IMR-90 (cell line): ENCODE measurements at regions not wholly inside any gene's neighbourhood (a gene's known extent, or its start where the extent isn't known, plus 50 kb on each side); places are given as distances from the start of the nearest gene placed in this dataset.

Experiments used
- ATAC-seq: fragments of 200-7000 bp; cut with Tn5 transposase; 2 replicates; pipeline ENCODE4 v1.9.1; 2020; ENCODE audit warnings: low read depth, mild to moderate bottlenecking, moderate library complexity
- BruUV-seq: library from RNA; stranded (reverse); fragments of 400-500 nt; replicated peaks from 2 replicates; lab custom pipeline; 2021; lab: Mats Ljungman, UMichigan
- CTCF ChIA-PET: fragments of 300-600 bp; formaldehyde crosslinking; extraction: SDS; loops from one replicate; lab custom pipeline; 2021; ENCODE audit warnings: antibody characterized with exemption; lab: Yijun Ruan, JAX
- POLR2A ChIA-PET: fragments of 300-600 bp; sonication (Branson Sonifier 250); formaldehyde crosslinking; loops from one replicate; lab custom pipeline; 2022; ENCODE audit warnings: antibody characterized with exemption; ENCODE audit not compliant: unreplicated experiment; lab: Charles Lee
- DNase-seq: peaks from one replicate; pipeline ENCODE4 v3.0.0; 2013
- H2AFZ ChIP-seq: replicated peaks from 2 replicates; pipeline ENCODE3; 2013; ENCODE audit warnings: low read length, mild to moderate bottlenecking; ENCODE audit not compliant: poor library complexity
- H2AK5ac ChIP-seq: 2 replicates; pipeline ENCODE4 v1.6.1; 2013; ENCODE audit warnings: low read depth, low read length, inconsistent platforms
- H2AK9ac ChIP-seq: replicated peaks from 2 replicates; pipeline ENCODE3; 2013; ENCODE audit warnings: mild to moderate bottlenecking, low read depth, low read length, moderate library complexity; ENCODE audit not compliant: poor library complexity
- H2BK120ac ChIP-seq: 2 replicates; pipeline ENCODE4 v1.6.1; 2013; ENCODE audit warnings: low read depth, low read length, inconsistent platforms
- H2BK15ac ChIP-seq: 3 replicates; pipeline ENCODE4 v1.6.1; 2013; ENCODE audit warnings: low read depth, low read length, inconsistent platforms
- H2BK20ac ChIP-seq: 2 replicates; pipeline ENCODE4 v1.6.1; 2013; ENCODE audit warnings: low read depth, mild to moderate bottlenecking, inconsistent platforms, low read length, moderate library complexity
- H2BK5ac ChIP-seq: 2 replicates; pipeline ENCODE4 v1.6.1; 2013; ENCODE audit warnings: mild to moderate bottlenecking, low read depth, low read length, inconsistent platforms; ENCODE audit not compliant: poor library complexity, severe bottlenecking
- H3K14ac ChIP-seq: replicated peaks from 2 replicates; pipeline ENCODE4 v1.6.1; 2013; ENCODE audit warnings: low read depth, low read length, inconsistent platforms
- H3K18ac ChIP-seq: 2 replicates; pipeline ENCODE4 v1.6.1; 2013; ENCODE audit warnings: low read depth, low read length, control low read depth
- H3K23ac ChIP-seq: 2 replicates; pipeline ENCODE4 v1.6.1; 2013; ENCODE audit warnings: low read depth, low read length, inconsistent platforms
- H3K27ac ChIP-seq: 2 replicates; pipeline ENCODE4 v1.5.1; 2013; ENCODE audit warnings: mild to moderate bottlenecking, control low read depth, low read length; ENCODE audit not compliant: insufficient read depth
- H3K27me3 ChIP-seq: 2 replicates; pipeline ENCODE4 v1.6.1; 2013; ENCODE audit warnings: low read length; ENCODE audit not compliant: control insufficient read depth, insufficient read depth
- H3K36me3 ChIP-seq: 2 replicates; pipeline ENCODE4 v1.6.1; 2013; ENCODE audit warnings: low read length, mixed read lengths; ENCODE audit not compliant: control insufficient read depth, insufficient read depth
- H3K4ac ChIP-seq: 2 replicates; pipeline ENCODE4 v1.6.1; 2013; ENCODE audit warnings: low read depth, low read length, inconsistent platforms
- H3K4me1 ChIP-seq: 2 replicates; pipeline ENCODE4 v1.6.1; 2013; ENCODE audit warnings: low read length, mixed read lengths; ENCODE audit not compliant: control insufficient read depth, insufficient read depth
- H3K4me2 ChIP-seq: 2 replicates; pipeline ENCODE4 v1.6.1; 2013; ENCODE audit warnings: low read depth, mild to moderate bottlenecking, control low read depth, low read length, moderate library complexity
- H3K4me3 ChIP-seq: 2 replicates; pipeline ENCODE4 v1.5.1; 2013; ENCODE audit warnings: low read depth, mild to moderate bottlenecking, control low read depth, low read length, moderate library complexity; ENCODE audit not compliant: insufficient read depth
- H3K56ac ChIP-seq: 2 replicates; pipeline ENCODE4 v1.6.1; 2013; ENCODE audit warnings: low read length, inconsistent platforms; ENCODE audit not compliant: insufficient read depth; ENCODE audit errors: extremely low read depth
- H3K79me1 ChIP-seq, 2 experiments: 2 replicates each; pipeline ENCODE4 v1.6.1; 2013; ENCODE audit warnings: low read length in 2 of 2, inconsistent platforms in 1 of 2, low read depth in 1 of 2
- H3K9ac ChIP-seq: 2 replicates; pipeline ENCODE4 v1.6.1; 2013; ENCODE audit warnings: low read depth, low read length, control low read depth
- H3K9me1 ChIP-seq: 2 replicates; pipeline ENCODE4 v1.6.1; 2013; ENCODE audit warnings: low read length, inconsistent platforms; ENCODE audit not compliant: insufficient read depth
- H3K9me3 ChIP-seq: 2 replicates; pipeline ENCODE4 v1.6.1; 2013; ENCODE audit warnings: low read length; ENCODE audit not compliant: control insufficient read depth, insufficient read depth
- H4K20me1 ChIP-seq: 2 replicates; pipeline ENCODE4 v1.6.1; 2013; ENCODE audit warnings: low read length, inconsistent platforms; ENCODE audit not compliant: insufficient read depth
- H4K5ac ChIP-seq: 2 replicates; pipeline ENCODE4 v1.6.1; 2013; ENCODE audit warnings: mild to moderate bottlenecking, low read depth, low read length, control low read depth
- H4K8ac ChIP-seq, 2 experiments: 2 replicates each; pipeline ENCODE4 v1.6.1; 2013; ENCODE audit warnings: low read depth in 2 of 2, low read length in 2 of 2, control low read depth in 1 of 2, inconsistent platforms in 1 of 2
- H4K91ac ChIP-seq: 2 replicates; pipeline ENCODE4 v1.6.1; 2013; ENCODE audit warnings: low read depth, low read length, inconsistent platforms; ENCODE audit not compliant: insufficient read depth
- CEBPB ChIP-seq: IDR thresholded peaks from 2 replicates; pipeline ENCODE4 v1.6.1; 2012; ENCODE audit warnings: low read depth, low read length, improper control_type of control experiment
- CHD1 ChIP-seq: IDR thresholded peaks from 2 replicates; pipeline ENCODE4 v1.6.1; 2012; ENCODE audit warnings: low read depth, low read length, improper control_type of control experiment
- ELK1 ChIP-seq: fragments of 150-350 bp; IDR thresholded peaks from 2 replicates; pipeline ENCODE4 v1.6.1; 2016; ENCODE audit warnings: low read depth, mild to moderate bottlenecking, low read length, moderate library complexity, borderline replicate concordance
- FOS ChIP-seq: fragments of 150-350 bp; IDR thresholded peaks from 2 replicates; pipeline ENCODE4 v1.6.1; 2016; ENCODE audit warnings: low read depth, low read length
- MAFK ChIP-seq: IDR thresholded peaks from 2 replicates; pipeline ENCODE4 v1.6.1; 2012; ENCODE audit warnings: low read depth, low read length, improper control_type of control experiment
- MAZ ChIP-seq: IDR thresholded peaks from 2 replicates; pipeline ENCODE4 v1.6.1; 2012; ENCODE audit warnings: low read depth, mild to moderate bottlenecking, low read length, improper control_type of control experiment, moderate library complexity, borderline replicate concordance
- MXI1 ChIP-seq: IDR thresholded peaks from 2 replicates; pipeline ENCODE4 v1.6.1; 2012; ENCODE audit warnings: low read depth, mild to moderate bottlenecking, low read length, moderate library complexity, borderline replicate concordance
- NFE2L2 ChIP-seq: fragments of 150-350 bp; IDR thresholded peaks from 2 replicates; pipeline ENCODE4 v1.6.1; 2016; ENCODE audit warnings: low read depth, mild to moderate bottlenecking, low read length
- POLR2A ChIP-seq: IDR thresholded peaks from 2 replicates; pipeline ENCODE4 v1.6.1; 2012; ENCODE audit warnings: mild to moderate bottlenecking, low read depth, low read length
- RAD21 ChIP-seq: IDR thresholded peaks from 2 replicates; pipeline ENCODE4 v1.6.1; 2012; ENCODE audit warnings: low read length, improper control_type of control experiment
- RFX5 ChIP-seq: IDR thresholded peaks from 2 replicates; pipeline ENCODE4 v1.8.0; 2012; ENCODE audit warnings: low read depth, mild to moderate bottlenecking, low read length, moderate library complexity
- SMC3 ChIP-seq: fragments of 150-350 bp; IDR thresholded peaks from 2 replicates; pipeline ENCODE4 v1.6.1; 2016; ENCODE audit warnings: low read depth, mild to moderate bottlenecking, antibody characterized with exemption, low read length, moderate library complexity
- WGBS, 2 experiments: methylation state at CpG; one replicate each; pipeline versions ENCODE4 v1.1.5 to v1.1.7; 2013; ENCODE audit warnings: missing lambda C conversion rate in 2 of 2; ENCODE audit not compliant: insufficient read length in 1 of 2; ENCODE audit errors: extremely low coverage in 2 of 2; 5-methylcytosine and 5-hydroxymethylcytosine counted together
- dilution Hi-C: fragments of 300-500 bp; cut with HindIII; formaldehyde crosslinking; loops from one replicate; pipeline ENCODE4 v1.14.3; 2018; ENCODE audit warnings: low sequenced_read_pairs; ENCODE audit not compliant: unreplicated experiment
- in situ Hi-C: fragments of 300-500 bp; cut with MboI; formaldehyde crosslinking; loops from 3 replicates; pipeline ENCODE4 v1.14.3; 2019; ENCODE audit warnings: low sequenced_read_pairs, inconsistent platforms, mixed read lengths
- intact Hi-C: fragments of 100-400 bp; cut with micrococcal nuclease; formaldehyde crosslinking; loops from 2 replicates; pipeline ENCODE4 v1.10.0; 2022
- TF ChIP-seq, protein P1 (sequence below): fragments of 150-350 bp; IDR thresholded peaks from 2 replicates; pipeline ENCODE4 v1.6.1; 2017; ENCODE audit warnings: mild to moderate bottlenecking, antibody characterized with exemption, low read length, low read depth
- TF ChIP-seq, protein P2 (sequence below): conservative IDR thresholded peaks from 2 replicates; pipeline ENCODE4 v1.5.1; 2012; ENCODE audit warnings: mild to moderate bottlenecking, low read depth, low read length, improper control_type of control experiment

GRCh38 chr2:196247114-196247975, 76.0 kb upstream of the STK17B start:
- WGBS, 2 experiments, result 76% methylated on average over 2 of the region's 8 CpGs; no CpG with 5 or more reads in 1 of the 2 experiments
- H2BK15ac ChIP-seq, result peak overlapping the region; percentile 73; the same call in 2 of the 3 replicates
- peak overlapping the region; percentile 87 for H2BK120ac ChIP-seq
- 0 out of 2 replicates have a peak overlapping the region, but pooled peaks have one; percentile 37 for H2AK5ac ChIP-seq
- H3K4me3 ChIP-seq, result no peak overlapping the region
- peak overlapping the region; percentile 34; the same call in 1 of the 2 replicates for H3K18ac ChIP-seq
- intact Hi-C loops (no loop called here), in situ Hi-C loops (no loop called here), dilution Hi-C loops (no loop called here)
- H4K20me1 ChIP-seq, result no peaks in the 10 kb centered on the region
- H4K8ac ChIP-seq, result peak overlapping the region in 1 of 2 experiments; percentile 13; a peak in 3 of 4 replicates
- H3K27ac ChIP-seq, result no peak overlapping the region
- ChIA-PET POLR2A (no interaction called here), CTCF (interaction anchor here (0.6 to 0.9 kb wide), 2 partner anchors 31 to 78 kb away, joined by 4 to 8 read pairs; no protein-coding TSS in a partner anchor)
- H3K9ac ChIP-seq, result no peak overlapping the region
- H3K4ac ChIP-seq, result peak overlapping the region; percentile 34
- 0 out of 2 replicates have a peak overlapping the region, but pooled peaks have one; percentile 1 for H4K5ac ChIP-seq
- H3K4me2 ChIP-seq, result no peak overlapping the region
- H3K14ac ChIP-seq, result 0 out of 2 replicates have a peak overlapping the region, but pooled peaks have one; percentile 33
- H4K91ac ChIP-seq, result peak overlapping the region; percentile 71
- no peaks in the 10 kb centered on the region for H3K9me3 ChIP-seq
- no peak overlapping the region for H2BK5ac ChIP-seq
- peak overlapping the region; percentile 41; the same call in 1 of the 2 replicates for H3K23ac ChIP-seq
- no peaks in the 10 kb centered on the region for H3K27me3 ChIP-seq
- peaks cover 8% of the 10 kb centered on the region for H3K4me1 ChIP-seq
- no peak for DNase-seq
- H3K36me3 ChIP-seq, result no peaks in the 10 kb centered on the region
- BruUV-seq, result no TSS peak
- H2BK20ac ChIP-seq, result peak overlapping the region; percentile 71
- H3K79me1 ChIP-seq, result no peaks in the 10 kb centered on the region; a peak in 1 of 4 replicates
- H2AK9ac ChIP-seq, result no peak overlapping the region
- H3K9me1 ChIP-seq, result peaks cover 15% of the 10 kb centered on the region
- H3K56ac ChIP-seq, result no peak overlapping the region
- H2AFZ ChIP-seq, result no peak overlapping the region
- ATAC-seq, result no peak
- TF ChIP-seq, protein P1, sequence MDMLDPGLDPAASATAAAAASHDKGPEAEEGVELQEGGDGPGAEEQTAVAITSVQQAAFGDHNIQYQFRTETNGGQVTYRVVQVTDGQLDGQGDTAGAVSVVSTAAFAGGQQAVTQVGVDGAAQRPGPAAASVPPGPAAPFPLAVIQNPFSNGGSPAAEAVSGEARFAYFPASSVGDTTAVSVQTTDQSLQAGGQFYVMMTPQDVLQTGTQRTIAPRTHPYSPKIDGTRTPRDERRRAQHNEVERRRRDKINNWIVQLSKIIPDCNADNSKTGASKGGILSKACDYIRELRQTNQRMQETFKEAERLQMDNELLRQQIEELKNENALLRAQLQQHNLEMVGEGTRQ, result no peak
- TF ChIP-seq SMC3, result no peak
- no peak for TF ChIP-seq CHD1
- TF ChIP-seq RFX5, result no peak
- TF ChIP-seq, protein P2, sequence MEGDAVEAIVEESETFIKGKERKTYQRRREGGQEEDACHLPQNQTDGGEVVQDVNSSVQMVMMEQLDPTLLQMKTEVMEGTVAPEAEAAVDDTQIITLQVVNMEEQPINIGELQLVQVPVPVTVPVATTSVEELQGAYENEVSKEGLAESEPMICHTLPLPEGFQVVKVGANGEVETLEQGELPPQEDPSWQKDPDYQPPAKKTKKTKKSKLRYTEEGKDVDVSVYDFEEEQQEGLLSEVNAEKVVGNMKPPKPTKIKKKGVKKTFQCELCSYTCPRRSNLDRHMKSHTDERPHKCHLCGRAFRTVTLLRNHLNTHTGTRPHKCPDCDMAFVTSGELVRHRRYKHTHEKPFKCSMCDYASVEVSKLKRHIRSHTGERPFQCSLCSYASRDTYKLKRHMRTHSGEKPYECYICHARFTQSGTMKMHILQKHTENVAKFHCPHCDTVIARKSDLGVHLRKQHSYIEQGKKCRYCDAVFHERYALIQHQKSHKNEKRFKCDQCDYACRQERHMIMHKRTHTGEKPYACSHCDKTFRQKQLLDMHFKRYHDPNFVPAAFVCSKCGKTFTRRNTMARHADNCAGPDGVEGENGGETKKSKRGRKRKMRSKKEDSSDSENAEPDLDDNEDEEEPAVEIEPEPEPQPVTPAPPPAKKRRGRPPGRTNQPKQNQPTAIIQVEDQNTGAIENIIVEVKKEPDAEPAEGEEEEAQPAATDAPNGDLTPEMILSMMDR, result no peak
- no peak for TF ChIP-seq RAD21
- peak; percentile 33; the same call in 1 of the 2 replicates for TF ChIP-seq MAFK
- TF ChIP-seq ELK1, result no peak
- no peak for TF ChIP-seq POLR2A
- TF ChIP-seq CEBPB, result 0 out of 2 replicates have a peak, but pooled peaks have one; percentile 18
- no peak for TF ChIP-seq MXI1
- TF ChIP-seq NFE2L2, result peak; percentile 79
- no peak for TF ChIP-seq FOS
- TF ChIP-seq MAZ, result no peak
